ENCODE measurements at regions not wholly inside any gene's neighbourhood (a gene's known extent, or its start where the extent isn't known, plus 50 kb on each side); places are given as distances from the start of the nearest gene placed in this dataset.

DNA sequence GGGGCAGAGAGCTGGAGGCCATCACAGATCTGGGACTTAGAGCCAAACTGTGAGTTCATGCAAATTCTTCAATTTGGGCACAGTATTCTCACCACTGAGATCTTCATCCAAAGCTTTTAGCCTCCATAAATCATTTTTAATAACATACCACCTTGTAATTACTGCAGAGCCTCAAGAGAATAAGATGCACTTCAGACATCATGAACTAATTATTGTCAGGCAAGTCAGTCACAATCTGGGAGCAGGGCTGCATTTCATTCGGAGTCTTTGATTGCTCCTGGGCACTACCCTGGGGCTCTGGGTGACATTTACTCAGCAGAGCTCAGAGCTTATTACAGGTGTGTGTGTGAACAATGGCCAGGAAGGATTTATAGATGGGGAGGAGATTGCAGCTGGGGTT is 623.7 kb downstream of the PTPRU start:
- TF ChIP-seq POLR2A (IDR thresholded peaks at IDR 0.05; ENCODE audit: low read depth, low read length) (no peak), TAF1 (IDR thresholded peaks at IDR 0.05; ENCODE audit: low read depth, low read length) (no peak), SPI1 (IDR thresholded peaks at IDR 0.05; ENCODE audit: low read depth, low read length) (no peak), POLR2AphosphoS5 (IDR thresholded peaks at IDR 0.05; ENCODE audit: low read depth, low read length) (no peak), POU2F2 (IDR thresholded peaks at IDR 0.05; ENCODE audit: low read depth, low read length) (no peak), PAX5 (IDR thresholded peaks at IDR 0.05; ENCODE audit: insufficient read depth, low read length, severe bottlenecking) (no peak)
